Progenitor cell of endocrine pancreas (in vitro differentiated cells): ENCODE measurements at regions not wholly inside any gene's neighbourhood (a gene's known extent, or its start where the extent isn't known, plus 50 kb on each side); places are given as distances from the start of the nearest gene placed in this dataset.

Source experiments
- DNase-seq: peaks from one replicate; pipeline ENCODE4 v3.0.0; 2021; ENCODE audit warnings: low spot score; ENCODE audit not compliant: unreplicated experiment
- H3K27ac Mint-ChIP-seq: 2 replicates; pipeline ENCODE4 v1.8.0; 2021; ENCODE audit warnings: mild to moderate bottlenecking, moderate library complexity, mixed read lengths
- H3K27me3 Mint-ChIP-seq: 2 replicates; pipeline ENCODE4 v1.8.0; 2021; ENCODE audit warnings: mixed read lengths
- H3K36me3 Mint-ChIP-seq: 2 replicates; pipeline ENCODE4 v1.8.0; 2022; ENCODE audit warnings: mixed read lengths; ENCODE audit not compliant: insufficient read depth
- H3K4me1 Mint-ChIP-seq: 2 replicates; pipeline ENCODE4 v1.8.0; 2021; ENCODE audit warnings: low read depth, mixed read lengths
- H3K4me3 Mint-ChIP-seq: 2 replicates; pipeline ENCODE4 v1.8.0; 2021; ENCODE audit warnings: low read depth, mild to moderate bottlenecking, moderate library complexity, mixed read lengths
- H3K9me3 Mint-ChIP-seq: 2 replicates; pipeline ENCODE4 v1.8.0; 2021; ENCODE audit warnings: low read depth, mixed read lengths
- TF ChIP-seq, protein P1 (sequence below): fragments of 200-600 bp; sonication (generic); IDR thresholded peaks from one replicate; pipeline ENCODE4 v1.5.0; 2021; ENCODE audit warnings: antibody characterized with exemption, mild to moderate bottlenecking; ENCODE audit not compliant: unreplicated experiment

DNA sequence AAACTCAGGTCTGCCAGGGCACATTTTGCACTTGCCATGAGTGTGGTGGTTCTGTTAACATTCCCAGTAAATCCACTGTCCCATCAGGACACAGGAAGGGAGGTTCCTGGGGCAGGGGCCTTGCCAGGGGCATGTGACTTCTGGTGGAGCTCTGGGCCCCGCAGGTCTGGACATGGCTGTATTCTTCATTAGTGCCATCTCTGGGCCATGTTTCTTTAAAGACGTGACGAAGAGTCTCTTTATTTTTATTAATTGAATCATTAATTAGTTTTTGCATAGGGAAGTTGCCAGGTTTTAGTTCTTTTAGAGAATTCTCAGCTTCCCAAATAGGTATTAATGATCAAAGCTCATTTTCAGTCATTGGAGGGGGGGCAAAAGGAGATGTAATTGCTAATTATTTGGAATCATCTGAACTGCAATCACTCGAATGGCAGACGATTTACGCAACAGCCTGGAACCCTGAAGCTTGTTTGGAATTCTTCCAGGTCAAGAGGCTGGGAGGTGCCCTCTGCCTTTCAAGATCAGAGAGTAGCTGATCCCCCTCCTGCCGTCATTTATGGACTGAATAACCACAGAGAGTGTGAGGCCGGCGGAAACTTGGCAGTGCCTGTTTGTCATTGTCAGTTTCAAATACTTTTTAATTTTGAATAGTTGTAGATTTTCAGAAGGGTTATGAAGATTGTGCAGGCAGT is 106.2 kb downstream of the RTP5 start:
- peaks cover 4% of the 10 kb centered on the region for H3K36me3 Mint-ChIP-seq
- DNase-seq = no peak
- no peaks in the 10 kb centered on the region for H3K27me3 Mint-ChIP-seq
- H3K4me3 Mint-ChIP-seq = no peak overlapping the region
- peaks cover 4% of the 10 kb centered on the region for H3K4me1 Mint-ChIP-seq
- peaks cover 3% of the 10 kb centered on the region for H3K9me3 Mint-ChIP-seq
- TF ChIP-seq, protein P1, sequence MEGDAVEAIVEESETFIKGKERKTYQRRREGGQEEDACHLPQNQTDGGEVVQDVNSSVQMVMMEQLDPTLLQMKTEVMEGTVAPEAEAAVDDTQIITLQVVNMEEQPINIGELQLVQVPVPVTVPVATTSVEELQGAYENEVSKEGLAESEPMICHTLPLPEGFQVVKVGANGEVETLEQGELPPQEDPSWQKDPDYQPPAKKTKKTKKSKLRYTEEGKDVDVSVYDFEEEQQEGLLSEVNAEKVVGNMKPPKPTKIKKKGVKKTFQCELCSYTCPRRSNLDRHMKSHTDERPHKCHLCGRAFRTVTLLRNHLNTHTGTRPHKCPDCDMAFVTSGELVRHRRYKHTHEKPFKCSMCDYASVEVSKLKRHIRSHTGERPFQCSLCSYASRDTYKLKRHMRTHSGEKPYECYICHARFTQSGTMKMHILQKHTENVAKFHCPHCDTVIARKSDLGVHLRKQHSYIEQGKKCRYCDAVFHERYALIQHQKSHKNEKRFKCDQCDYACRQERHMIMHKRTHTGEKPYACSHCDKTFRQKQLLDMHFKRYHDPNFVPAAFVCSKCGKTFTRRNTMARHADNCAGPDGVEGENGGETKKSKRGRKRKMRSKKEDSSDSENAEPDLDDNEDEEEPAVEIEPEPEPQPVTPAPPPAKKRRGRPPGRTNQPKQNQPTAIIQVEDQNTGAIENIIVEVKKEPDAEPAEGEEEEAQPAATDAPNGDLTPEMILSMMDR = no peak
- H3K27ac Mint-ChIP-seq = no peak overlapping the region

DNA sequence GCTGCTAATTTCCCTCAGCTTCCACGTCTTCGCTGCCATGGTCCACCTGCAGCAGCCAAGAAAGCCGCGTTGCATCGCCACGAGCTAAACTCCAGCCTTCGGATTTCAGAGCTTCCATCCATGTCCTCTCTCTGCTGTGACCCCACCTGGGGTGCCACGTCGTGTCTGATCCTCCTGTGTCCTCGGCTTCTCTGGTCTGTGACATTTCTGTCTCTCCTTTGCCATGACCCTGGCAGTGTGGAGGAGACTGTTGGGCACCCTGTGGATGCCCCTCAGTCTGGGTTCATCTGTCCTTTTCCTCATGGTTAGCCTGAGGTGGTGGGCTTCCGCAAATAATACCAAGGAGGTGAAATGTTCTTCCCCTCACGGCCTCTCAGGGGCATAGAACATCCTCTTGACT is 106.8 kb downstream of the RTP5 start:
- no peak for DNase-seq
- TF ChIP-seq, protein P1 = no peak
- H3K36me3 Mint-ChIP-seq = peaks cover 4% of the 10 kb centered on the region
- peaks cover 4% of the 10 kb centered on the region for H3K4me1 Mint-ChIP-seq
- H3K27ac Mint-ChIP-seq = no peak overlapping the region
- H3K4me3 Mint-ChIP-seq = no peak overlapping the region
- H3K9me3 Mint-ChIP-seq = peaks cover 3% of the 10 kb centered on the region
- H3K27me3 Mint-ChIP-seq = no peaks in the 10 kb centered on the region

DNA sequence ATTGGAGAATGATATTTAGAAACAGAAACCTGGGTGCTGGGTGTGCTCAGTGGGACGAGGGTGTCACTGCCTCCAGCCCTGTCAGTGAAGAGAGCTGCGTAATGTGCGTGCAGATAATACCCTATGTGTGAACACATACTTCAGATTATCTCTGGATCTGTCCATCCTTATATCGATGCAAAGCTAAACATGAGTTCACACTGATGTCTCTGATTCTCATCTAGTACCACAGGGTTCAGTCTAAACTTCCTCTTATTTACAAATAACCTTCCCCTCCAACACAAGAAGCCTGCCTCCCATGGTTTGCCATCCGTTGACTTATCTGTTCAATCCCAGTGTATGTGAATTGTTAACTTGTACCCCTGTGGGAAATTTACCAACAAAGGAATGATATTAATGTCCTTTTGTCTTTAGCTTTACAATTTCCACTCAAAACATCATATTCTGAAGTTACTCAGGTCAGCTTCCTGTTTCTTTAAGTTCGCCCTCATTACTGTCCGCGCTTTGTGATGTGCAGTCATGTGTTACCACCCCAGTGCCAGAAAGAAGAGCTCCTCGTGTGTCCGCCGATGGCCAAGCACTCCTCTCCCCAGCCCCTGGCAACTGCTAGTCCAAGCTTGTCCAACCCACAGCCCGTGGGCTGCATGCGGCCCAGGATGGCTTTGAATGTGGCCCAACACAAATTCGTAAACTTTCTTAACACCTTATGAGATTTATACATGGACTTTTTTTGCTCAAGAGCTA is 108.2 kb downstream of the RTP5 start:
- TF ChIP-seq, protein P1 = no peak
- Mint-ChIP-seq H3K27ac (no peak overlapping the region), H3K27me3 (no peaks in the 10 kb centered on the region), H3K36me3 (peaks cover 4% of the 10 kb centered on the region), H3K4me3 (no peak overlapping the region), H3K9me3 (peaks cover 3% of the 10 kb centered on the region), H3K4me1 (peaks cover 4% of the 10 kb centered on the region)
- no peak for DNase-seq

GRCh38 chr2:241978670-241979069 is 109.1 kb downstream of the RTP5 start:
- Mint-ChIP-seq H3K4me1 (peaks cover 4% of the 10 kb centered on the region), H3K4me3 (no peak overlapping the region), H3K27me3 (no peaks in the 10 kb centered on the region), H3K27ac (no peak overlapping the region), H3K9me3 (peaks cover 3% of the 10 kb centered on the region), H3K36me3 (no peaks in the 10 kb centered on the region)
- DNase-seq = no peak
- TF ChIP-seq, protein P1 = no peak

GRCh38 chr2:241980193-241980592 is 110.7 kb downstream of the RTP5 start:
- no peak overlapping the region for H3K4me3 Mint-ChIP-seq
- no peaks in the 10 kb centered on the region for H3K36me3 Mint-ChIP-seq
- H3K27me3 Mint-ChIP-seq = no peaks in the 10 kb centered on the region
- TF ChIP-seq, protein P1 = no peak
- H3K4me1 Mint-ChIP-seq = peaks cover 4% of the 10 kb centered on the region
- H3K27ac Mint-ChIP-seq = no peak overlapping the region
- DNase-seq = no peak
- H3K9me3 Mint-ChIP-seq = peaks cover 3% of the 10 kb centered on the region
